ENCODE measurements at regions not wholly inside any gene's neighbourhood (a gene's known extent, or its start where the extent isn't known, plus 50 kb on each side); places are given as distances from the start of the nearest gene placed in this dataset.
"Not testable (repeated sequence)": the region's sequence is repeated elsewhere in the genome, so short reads cannot be mapped to it uniquely, and the experiment has no call there.

DNA sequence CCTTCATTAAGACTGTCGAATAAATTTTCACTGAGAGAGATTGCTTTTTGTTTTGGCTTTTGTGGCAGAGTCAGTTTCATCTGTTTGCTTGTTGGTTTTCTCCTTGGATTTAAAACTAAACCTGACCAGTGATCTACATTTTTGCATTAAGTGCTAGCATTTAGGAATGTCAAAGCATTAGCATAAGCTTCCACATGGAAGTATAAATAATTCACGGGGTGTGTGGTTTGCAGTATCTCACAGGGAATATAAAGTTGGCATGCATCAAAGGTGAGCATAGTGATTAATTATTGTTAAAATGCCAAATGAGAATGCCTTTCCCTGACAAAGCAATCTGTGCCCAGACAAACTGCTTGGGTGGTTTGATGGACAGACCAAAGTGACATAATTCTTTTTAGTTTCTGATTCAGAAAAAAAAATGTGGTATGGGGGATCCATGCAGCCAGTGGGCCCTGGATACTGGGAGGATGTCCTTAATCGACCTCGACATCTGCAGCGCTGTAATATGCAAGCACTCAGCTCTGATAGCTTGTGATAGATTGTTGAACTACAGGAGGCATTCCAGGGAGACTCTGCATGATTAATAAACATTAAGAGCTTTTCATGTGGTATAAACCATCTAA, 339.3 kb upstream of the POM121L12 start:
- DNase-seq: no peak

DNA sequence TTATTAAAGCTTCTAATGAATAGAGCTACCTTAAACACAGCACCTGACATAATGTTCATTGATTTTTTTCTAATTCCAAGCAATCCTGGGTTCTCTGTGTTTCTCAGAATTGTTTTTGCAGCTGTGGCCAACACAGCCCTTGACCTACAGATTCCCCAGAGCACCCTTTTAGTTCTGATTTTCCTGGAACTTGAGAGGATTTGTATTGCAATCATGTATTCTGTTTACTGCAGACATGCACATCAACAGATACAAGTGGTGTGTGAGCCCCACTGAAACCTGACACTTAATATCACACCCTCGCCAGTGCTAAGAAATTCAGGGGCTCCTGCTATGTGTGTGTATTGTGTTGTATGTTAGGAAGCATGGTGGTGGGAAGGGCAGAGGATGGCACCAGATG, 344.2 kb upstream of the POM121L12 start:
- no peak for DNase-seq

DNA sequence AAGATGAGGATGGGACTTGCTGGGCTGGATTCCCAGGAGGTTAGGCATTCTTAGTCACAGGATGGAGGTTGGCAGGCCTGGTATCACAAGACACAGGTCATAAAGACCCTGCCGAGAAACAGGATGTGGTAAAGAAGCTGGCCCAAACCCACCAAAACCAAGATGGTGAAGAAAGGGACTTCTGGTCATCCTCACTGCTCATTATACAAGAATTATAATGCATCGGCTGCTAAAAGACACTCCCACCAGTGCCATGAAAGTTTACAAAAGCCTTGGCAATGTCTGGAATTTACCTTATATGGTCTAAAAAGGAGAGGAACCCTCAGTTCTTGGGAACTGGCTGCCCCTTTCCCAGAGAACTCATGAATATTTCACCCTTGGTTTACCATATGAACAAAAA, 345.5 kb upstream of the POM121L12 start:
- DNase-seq: no peak

DNA sequence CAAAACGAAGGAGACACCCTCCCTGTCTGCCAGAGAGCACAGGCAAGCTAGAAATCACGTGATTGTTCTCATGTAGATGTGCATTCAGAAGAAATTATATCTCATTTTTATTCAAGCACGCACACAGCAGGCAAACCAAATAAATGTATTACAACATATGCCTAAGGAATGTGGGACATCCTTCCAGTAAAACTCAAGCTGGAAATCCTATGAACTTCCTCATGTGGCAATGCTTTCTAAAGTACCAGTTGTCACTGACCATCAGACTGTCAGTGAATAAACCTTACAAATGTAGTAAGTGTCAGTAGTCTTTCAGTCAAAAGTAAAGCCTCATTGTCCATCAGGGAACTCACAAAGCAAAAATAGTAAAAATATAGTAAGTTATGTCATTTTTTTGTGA, 350.1 kb upstream of the POM121L12 start:
- DNase-seq: no peak

DNA sequence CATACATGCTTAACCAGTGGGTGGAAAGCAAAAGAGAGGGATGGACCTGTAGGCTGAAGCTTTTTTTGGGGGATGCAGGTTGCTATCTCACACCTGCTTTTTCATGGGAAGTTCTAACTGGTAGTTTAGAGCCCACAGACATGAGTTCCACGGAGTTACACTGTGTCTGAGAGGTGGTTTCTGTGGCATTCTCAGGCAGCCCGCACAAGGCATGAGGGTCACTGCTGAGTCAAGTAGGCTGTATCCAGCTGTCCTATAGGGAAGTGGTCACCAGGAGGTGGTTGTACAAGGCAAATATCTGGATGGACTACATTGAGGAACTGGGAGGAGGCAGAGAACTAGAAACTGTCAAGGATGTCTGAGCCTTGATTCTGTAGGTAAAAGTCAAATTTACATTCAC, 351.0 kb upstream of the POM121L12 start:
- no peak for DNase-seq

DNA sequence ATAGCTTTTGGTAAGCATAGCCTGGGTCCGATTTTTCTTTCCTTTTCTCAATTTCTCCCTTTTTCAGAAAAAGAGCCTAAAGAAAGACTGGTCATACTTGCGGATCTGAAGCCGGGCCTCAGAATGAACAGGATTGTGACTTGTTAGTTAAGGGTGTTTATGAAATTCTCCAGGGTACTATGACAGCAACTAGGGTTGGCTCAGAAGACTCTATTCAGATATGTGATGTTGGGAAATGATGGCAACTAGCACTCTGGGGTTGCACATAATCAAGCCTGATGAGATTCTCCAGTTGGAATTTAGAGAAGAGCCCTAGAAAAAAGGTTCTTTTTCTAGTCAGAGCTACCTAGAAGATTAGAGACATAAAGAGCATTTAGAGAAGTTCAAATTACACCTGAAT, 352.4 kb upstream of the POM121L12 start:
- DNase-seq: no peak

DNA sequence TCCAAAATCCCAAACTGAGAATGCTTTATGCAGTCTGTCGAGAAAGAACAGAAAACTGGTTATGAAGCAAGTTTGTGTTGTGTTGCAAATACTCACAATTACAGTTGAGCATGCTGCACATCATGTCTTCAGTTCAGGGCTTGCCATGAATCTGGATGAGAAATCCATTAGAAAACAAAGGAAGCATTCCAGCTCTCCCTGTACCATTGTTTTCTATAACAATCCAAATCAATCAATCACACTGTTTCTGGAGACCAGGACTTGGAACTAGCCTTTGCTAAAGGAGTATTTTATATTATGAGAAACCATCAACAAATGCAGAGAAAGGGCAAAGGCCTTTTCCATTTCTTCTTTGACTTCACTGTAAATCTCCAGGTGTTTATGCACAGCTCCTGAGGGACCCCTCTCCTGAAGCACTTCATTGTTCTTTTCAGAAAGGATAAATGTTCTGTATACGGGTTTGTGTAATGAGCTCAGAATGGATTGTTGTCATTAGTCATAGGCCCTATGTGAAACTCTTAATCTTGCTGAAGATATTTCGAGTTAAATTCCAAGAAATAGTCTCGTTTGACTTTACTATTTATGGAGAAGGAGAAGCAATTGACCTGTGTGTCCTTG, 364.7 kb upstream of the POM121L12 start:
- DNase-seq: no peak

DNA sequence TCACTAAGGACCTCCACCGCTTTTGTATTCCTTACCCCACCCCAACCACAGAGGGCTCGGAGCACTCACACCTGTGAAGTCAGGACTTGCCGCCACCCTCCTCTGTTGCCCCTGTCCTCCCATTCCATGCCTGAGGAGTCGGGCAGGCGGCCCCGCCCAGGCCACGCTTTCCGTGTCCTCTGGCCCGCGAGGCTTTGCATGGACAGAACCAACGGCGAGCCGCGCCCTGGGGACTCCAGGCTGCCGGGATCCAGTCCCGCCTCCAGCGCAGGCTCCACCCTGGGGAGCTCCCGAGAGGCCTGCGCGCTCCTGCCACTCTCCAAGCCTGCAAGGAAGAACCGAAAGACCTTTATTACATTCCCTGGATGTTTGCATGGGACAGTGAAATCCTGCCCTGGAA, 366.4 kb upstream of the POM121L12 start:
- no peak for DNase-seq

DNA sequence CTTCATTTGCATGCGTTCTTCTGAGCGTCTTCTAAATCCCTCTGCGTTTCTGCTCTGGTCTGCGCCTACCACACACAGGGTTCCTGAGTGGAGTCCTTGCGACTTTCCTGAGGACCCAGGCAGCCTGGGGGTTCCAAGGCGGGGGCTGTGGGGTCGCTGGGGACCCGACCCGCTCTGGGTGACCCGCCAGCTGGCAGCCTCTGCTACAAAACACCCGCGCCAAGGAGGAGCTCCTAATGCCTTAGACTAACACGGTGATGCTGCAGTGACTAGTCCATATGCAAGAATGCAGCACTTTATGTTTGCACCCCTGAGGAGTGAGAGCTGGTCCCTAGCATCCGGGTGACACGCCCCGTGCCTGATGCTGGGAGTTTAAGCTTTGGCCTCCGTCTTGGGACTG, 367.0 kb upstream of the POM121L12 start:
- no peak for DNase-seq

DNA sequence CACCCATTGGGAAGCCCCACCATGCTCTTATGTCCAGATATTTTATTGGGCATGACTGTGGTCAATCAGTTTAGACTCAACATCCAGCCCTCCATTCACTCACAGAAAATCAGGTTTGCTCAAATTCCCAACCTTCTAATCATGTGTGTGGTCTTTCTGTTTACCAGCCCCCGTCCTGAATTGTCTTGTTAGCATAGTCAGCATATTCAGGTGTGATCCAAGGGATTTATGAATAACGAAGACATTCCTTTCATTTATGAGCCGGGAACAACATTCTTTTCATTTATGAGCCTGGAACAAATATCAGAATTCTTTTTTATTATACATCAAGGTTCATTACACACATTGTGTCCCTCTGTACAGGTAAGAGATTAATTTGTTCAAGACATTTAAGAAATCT, 376.3 kb upstream of the POM121L12 start:
- DNase-seq: no peak

DNA sequence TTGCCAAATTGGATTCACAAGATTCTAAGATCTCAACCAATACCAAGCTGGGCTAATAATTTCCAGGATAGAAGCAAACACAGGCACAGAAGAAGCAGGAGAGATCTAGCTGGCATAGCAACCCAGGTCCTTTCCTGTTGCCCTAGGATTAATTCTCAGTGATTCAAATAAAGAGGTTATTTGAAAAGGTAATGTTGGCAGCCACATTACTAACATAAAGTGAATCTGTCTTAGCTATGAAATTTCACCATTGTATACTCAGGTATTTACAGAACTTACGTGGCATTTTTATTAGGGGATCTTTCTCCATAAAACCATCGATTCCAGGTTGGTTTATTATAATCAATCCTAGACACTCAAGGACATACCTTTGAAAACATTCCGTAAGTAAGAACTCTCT, 379.3 kb upstream of the POM121L12 start:
- no peak for DNase-seq

DNA sequence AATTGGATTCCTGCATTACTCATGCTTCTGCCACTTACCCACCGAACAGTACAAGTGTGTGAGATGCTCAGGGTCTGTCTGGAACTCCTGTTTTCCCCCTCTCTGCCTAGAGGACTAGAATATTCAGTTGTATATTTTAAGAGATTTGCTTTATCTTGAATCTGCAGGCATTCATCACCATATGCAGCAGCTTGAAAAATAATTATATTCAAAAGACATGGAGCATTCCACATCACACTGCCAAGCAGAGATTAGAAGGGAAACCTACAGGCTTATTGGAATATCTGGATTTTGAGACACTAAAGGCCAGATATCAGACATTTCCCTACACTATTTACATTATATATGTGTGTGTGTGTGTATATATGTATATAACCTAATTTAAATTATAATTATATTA, 382.8 kb upstream of the POM121L12 start:
- no peak for DNase-seq

DNA sequence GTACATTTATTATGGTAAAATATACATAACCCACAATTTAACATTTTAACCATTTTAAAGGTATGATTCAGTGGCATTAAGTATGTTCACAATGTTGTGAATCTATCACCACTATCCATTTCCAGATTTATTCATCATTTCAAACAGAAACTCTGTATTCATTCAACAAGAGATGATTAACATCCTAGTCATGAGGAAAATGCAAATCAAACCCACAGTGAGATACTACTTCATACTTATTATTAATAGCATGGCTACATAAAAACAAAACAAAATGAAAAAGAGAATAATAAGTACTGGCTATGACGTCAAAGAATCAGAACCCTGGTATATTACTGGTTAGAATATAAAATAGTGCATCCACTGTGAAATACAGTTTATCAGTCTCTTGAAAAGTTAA, 386.6 kb upstream of the POM121L12 start:
- DNase-seq: no peak

DNA sequence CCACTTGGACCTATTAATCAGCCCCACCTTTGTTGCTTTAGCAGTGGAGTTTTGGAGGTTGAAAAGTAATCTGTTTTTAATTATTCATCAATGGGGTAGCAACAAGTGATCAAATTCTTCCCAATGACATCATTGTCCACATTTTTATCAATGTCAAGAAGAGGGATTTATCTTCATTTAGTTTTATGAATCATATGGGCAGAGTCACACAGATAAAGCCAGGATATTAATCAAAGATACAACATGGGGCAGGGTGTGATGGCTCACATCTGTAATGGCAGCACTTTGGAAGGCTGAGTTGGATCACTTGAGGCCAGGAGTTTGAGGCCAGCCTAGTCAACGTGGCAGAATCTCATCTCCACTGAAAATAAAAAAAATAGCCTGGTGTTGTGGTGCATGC, 388.4 kb upstream of the POM121L12 start:
- no peak for DNase-seq

DNA sequence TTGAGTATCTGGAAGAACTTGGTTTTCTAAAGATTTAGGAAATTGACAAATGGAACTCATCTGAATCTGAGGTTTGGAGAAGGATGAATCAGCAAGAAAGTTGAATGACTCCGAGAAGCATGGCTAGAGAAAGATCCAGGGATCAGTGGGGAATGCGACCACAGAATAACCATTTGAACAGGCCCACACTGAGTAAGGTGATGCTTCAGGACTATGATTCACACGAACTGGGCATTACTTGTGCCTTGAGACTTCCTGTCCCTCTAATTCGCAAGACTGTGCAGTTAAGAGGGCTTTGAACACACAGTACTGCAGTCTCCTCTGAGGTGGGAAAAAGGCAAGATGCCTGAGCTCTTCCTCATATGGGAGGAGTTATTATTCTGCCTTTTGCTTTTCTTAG, 395.5 kb upstream of the POM121L12 start:
- no peak for DNase-seq

DNA sequence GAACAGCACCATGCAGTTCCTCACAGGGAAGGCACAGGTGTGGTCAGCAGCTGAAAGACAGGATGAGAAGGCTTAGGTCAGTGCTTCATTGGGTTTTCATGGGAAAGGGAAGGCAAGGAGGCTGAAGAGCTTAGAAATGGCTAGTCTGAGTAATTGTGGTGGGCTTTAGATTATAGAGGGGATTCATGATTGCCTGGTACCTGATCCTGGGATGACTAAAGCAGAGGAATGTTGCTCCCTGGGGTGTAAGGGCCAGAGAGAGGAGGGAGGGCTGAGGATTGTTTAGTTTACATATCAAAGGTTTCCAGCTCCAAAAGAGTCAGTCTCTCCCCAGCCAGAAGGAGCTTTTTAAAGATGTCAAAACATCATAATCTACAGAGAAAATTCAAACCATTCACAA, 396.3 kb upstream of the POM121L12 start:
- no peak for DNase-seq

DNA sequence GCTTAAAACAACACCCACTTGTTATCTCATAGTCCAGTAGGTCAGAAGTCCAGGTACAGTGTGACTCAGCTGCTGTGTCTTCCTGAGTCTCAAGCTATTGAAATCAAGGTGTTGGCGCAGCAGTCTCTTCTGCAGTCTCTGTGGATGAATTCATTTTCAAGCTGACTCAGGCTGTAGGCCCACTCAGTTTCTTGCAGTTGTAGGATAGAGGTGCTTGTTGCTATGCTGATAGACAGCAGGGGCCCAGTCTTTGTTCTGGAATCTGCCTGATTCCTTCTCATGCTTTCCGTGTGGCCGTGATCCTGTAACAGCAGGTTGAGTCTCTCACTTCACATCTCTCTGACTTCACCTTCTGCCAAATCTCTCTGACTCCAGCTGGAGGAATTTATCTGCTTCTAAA, 400.4 kb upstream of the POM121L12 start:
- DNase-seq: no peak

DNA sequence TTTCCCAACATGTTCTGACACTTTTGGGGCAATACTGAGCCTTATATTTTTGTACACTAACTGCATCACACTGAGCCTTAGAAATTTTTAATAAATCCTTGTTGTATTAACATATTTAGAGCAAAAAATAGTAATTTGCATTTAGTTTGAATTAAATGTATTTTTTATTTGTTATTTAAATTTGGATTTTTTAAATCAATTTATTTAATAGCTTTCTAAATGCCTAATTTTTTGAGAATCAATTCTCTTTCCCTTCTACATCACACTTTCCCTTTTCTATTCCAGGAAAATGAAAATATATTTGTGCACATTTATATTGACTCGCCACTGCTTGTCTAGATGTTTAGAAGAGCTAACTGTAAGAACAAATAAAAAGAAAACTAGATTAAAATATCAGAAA, 414.6 kb upstream of the POM121L12 start:
- no peak for DNase-seq

DNA sequence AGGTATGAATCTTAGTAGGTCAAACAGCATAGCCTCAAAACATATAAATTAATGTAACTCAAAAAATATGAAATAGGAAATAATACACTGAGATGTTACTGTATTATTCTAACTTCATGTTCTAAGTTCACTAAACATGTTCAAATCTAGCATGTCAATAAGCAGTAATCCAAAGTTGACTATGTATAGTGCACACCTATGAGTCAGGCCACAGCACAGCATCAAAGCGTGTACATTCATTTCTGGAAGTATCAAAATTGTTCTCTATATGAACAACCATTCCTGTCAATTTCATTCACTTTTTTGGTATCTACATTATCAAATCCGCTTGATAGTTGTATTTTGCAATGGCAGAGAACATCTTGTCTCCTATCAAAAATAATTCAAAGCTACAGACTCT, 418.9 kb upstream of the POM121L12 start:
- DNase-seq: no peak

DNA sequence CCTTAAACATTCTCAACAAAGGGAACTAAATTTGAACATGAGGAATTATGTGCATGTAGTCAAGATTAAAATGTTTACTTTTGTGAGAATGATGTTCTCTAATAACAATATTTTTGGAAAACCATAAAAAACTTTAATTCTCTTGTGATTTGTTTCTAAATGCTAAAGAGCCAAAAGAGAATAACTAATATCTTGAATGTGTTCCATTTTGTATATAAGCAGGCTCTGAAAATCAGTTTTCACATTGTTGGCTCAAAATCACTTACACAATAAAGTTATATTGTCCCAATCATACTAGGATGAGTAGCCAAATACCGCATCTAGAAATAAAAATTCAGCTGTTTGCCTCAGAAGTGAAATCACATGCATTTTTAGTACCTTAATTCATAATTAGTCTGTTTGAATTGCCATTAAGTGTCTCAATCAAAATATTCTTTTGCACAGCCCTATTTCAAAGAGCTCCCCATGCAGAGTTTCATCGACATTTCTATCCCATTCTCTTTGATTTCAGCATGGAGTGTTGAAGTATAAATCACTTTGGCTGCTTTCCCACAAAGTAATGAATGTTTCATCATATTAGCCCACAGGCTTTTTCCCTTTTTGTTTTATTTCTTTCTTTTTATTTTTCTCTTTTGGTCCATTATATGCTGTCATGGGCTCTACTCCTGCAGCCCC, 420.3 kb upstream of the POM121L12 start:
- no peak for DNase-seq

DNA sequence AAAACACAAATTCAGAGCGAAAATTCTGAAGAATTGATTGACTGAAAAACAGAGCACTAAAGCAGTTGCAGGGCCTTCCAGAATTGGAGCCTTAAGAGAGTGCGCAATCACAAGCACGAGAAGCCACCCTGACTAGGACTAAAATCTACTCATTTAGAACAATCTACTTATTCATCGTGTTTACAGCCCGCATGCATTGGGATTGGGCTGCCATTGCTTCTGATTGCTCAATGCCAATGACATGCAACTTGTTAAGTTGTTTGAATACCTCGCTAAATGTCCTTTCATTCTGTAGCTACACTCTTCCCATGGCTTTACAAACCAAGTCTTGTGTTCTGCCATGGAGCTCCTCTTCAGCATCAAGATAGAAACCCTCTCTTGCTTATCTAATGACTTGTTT, 425.9 kb upstream of the POM121L12 start:
- no peak for DNase-seq

DNA sequence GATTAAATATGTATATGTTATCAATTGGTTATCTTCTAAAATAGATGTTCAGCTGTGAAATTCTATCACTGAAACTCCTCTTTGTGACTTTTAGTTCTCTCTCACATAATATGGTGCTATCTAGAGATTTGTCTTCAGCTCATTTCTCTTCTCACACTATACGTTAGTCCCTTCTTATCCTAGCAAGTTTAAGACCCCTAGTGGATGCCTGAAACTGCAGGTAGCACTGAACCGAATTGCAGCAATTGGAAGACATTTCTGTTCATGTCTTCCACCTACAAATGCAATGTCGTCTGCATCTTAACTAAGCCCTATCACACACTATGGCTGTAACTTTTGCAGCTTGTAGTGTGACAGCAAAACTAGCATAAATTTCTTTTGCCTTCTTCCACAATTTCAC, 442.7 kb upstream of the POM121L12 start:
- no peak for DNase-seq

DNA sequence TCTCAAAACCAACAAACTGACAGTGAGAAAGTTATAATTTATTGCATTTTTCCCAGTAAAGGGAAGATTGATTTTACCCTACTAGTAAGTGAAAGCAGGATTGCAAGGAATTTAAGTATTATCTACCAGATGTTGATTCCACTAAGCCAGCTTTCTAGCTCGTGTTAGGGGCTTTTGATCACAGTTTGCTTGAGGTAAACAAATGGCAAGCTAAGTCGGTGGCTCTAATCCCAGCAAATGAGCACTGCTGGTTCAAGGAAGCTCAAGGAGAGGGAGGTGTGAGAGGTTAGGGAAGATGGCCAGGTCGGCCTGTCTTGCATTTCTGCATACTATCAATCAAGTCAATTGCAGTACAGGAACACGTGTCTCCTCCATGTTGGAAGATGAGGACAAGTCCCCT, 448.7 kb upstream of the POM121L12 start:
- DNase-seq: no peak

DNA sequence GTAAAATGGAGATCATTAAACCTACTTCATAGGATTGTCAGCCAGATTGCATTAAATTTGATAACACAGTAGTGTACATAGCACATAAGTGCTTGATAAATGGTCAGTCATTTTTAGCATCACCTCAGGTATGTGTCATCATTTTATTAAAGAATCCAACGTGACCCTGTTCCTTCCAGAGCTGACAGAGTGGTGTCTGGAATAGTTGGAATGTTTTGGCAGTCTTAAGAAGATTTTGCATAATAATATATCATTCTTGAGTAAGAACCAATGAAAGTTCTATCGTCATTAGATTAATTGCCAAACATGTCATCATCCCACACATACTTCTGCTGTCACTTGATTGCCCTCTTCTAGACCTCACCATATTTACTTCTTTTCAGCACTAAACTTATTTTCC, 451.4 kb upstream of the POM121L12 start:
- no peak for DNase-seq

DNA sequence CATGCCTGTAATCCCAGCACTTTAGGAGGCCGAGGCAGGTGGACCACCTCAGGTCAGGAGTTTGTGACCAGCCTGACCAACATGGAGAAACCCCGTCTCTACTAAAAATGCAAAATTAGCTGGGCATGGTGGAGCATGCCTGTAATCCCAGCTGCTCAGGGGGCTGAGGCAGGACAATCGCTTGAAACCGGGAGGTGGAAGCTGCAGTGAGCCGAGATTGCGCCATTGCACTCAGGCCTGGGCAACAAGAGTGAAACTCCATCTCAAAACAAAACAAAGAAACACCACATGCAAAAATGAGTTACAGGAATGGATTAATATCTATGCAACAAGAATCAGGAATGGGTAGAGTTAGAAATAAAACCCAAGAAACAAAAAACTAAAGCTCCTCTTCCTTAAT, 462.3 kb upstream of the POM121L12 start:
- DNase-seq: not testable (repeated sequence)
